PC-3 (cell line): ENCODE measurements at regions not wholly inside any gene's neighbourhood (a gene's known extent, or its start where the extent isn't known, plus 50 kb on each side); places are given as distances from the start of the nearest gene placed in this dataset.

Source experiments
- ATAC-seq: fragments of 200-7000 bp; cut with Tn5 transposase; 2 replicates; pipeline ENCODE4 v1.9.1; 2020; ENCODE audit warnings: mild to moderate bottlenecking, moderate library complexity
- BruUV-seq: library from RNA; stranded (reverse); fragments of 400-500 nt; replicated peaks from 2 replicates; lab custom pipeline; 2021; lab: Mats Ljungman, UMichigan
- CTCF ChIA-PET: fragments of 300-600 bp; sonication (Branson Sonifier 250); formaldehyde crosslinking; loops from one replicate; lab custom pipeline; 2022; ENCODE audit warnings: antibody characterized with exemption; lab: Charles Lee
- POLR2A ChIA-PET: fragments of 300-600 bp; sonication (Branson Sonifier 250); formaldehyde crosslinking; loops from one replicate; lab custom pipeline; 2022; ENCODE audit warnings: antibody characterized with exemption; ENCODE audit not compliant: unreplicated experiment; lab: Charles Lee
- DNase-seq: peaks from one replicate; pipeline ENCODE4 v3.0.0-alpha.2; 2015
- H2AFZ ChIP-seq: fragments of 300-600 bp; sonication (generic); 2 replicates; pipeline ENCODE4 v1.6.0; 2016; ENCODE audit warnings: antibody characterized with exemption, low read length
- H3F3A ChIP-seq: fragments of 300-600 bp; sonication (generic); one replicate; pipeline ENCODE4 v1.6.0; 2017; ENCODE audit warnings: antibody characterized with exemption, low read length, control low read depth, mild to moderate bottlenecking; ENCODE audit not compliant: unreplicated experiment
- H3K27ac ChIP-seq: fragments of 300-600 bp; sonication (generic); 2 replicates; pipeline ENCODE4 v1.5.1; 2016; ENCODE audit warnings: mild to moderate bottlenecking, low read length
- H3K27me3 ChIP-seq: fragments of 300-600 bp; sonication (generic); 2 replicates; pipeline ENCODE4 v1.6.1; 2016; ENCODE audit warnings: low read length, mixed read lengths
- H3K36me3 ChIP-seq: fragments of 300-600 bp; sonication (generic); 2 replicates; pipeline ENCODE4 v1.6.1; 2016; ENCODE audit warnings: low read depth, mixed run types, low read length, mixed read lengths
- H3K4me1 ChIP-seq: fragments of 300-600 bp; sonication (generic); 2 replicates; pipeline ENCODE4 v1.5.1; 2016; ENCODE audit warnings: low read length; ENCODE audit not compliant: insufficient read depth
- H3K4me2 ChIP-seq: fragments of 300-600 bp; sonication (generic); 2 replicates; pipeline ENCODE4 v1.6.0; 2016; ENCODE audit warnings: low read length
- H3K4me3 ChIP-seq: fragments of 300-600 bp; sonication (generic); 2 replicates; pipeline ENCODE4 v1.5.1; 2016; ENCODE audit warnings: mild to moderate bottlenecking, low read length, mixed read lengths
- H3K79me2 ChIP-seq: fragments of 300-600 bp; sonication (generic); 2 replicates; pipeline ENCODE4 v1.6.1; 2017; ENCODE audit warnings: low read length, mixed read lengths
- H3K9ac ChIP-seq: fragments of 300-600 bp; sonication (generic); 2 replicates; pipeline ENCODE4 v1.6.0; 2016; ENCODE audit warnings: mild to moderate bottlenecking, low read length
- H3K9me2 ChIP-seq: fragments of 300-600 bp; sonication (generic); replicated peaks from 2 replicates; pipeline ENCODE4 v1.6.1; 2016; ENCODE audit warnings: mixed run types, low read length, mixed read lengths
- H3K9me3 ChIP-seq: fragments of 300-600 bp; sonication (generic); 2 replicates; pipeline ENCODE4 v1.6.1; 2016; ENCODE audit warnings: low read length, mixed read lengths
- H4K20me1 ChIP-seq: fragments of 300-600 bp; sonication (generic); 2 replicates; pipeline ENCODE4 v1.6.1; 2016; ENCODE audit warnings: low read length, mixed read lengths
- CTCF ChIP-seq: fragments of 300-600 bp; sonication (generic); conservative IDR thresholded peaks from 2 replicates; pipeline ENCODE4 v1.5.1; 2017; ENCODE audit warnings: antibody characterized with exemption, low read depth, mild to moderate bottlenecking, low read length
- EZH2 ChIP-seq: fragments of 300-600 bp; sonication (generic); IDR thresholded peaks from one replicate; pipeline ENCODE4 v1.6.1; 2017; ENCODE audit warnings: antibody characterized with exemption, mild to moderate bottlenecking, low read length; ENCODE audit not compliant: unreplicated experiment
- EZH2phosphoT487 ChIP-seq: fragments of 300-600 bp; sonication (generic); IDR thresholded peaks from 2 replicates; pipeline ENCODE4 v1.6.1; 2018; ENCODE audit warnings: mild to moderate bottlenecking, antibody characterized with exemption, low read length, borderline replicate concordance
- intact Hi-C: fragments of 100-400 bp; cut with micrococcal nuclease; formaldehyde crosslinking; loops from 2 replicates; pipeline ENCODE4 v1.9.0; 2023

- H2AFZ ChIP-seq, result no peak overlapping the region
- peaks cover 24% of the 10 kb centered on the region for H3K4me1 ChIP-seq
- no TSS peak for BruUV-seq
- no peak for TF ChIP-seq CTCF
- no peak for TF ChIP-seq EZH2phosphoT487
- TF ChIP-seq EZH2, result no peak
- H3K9me3 ChIP-seq, result no peaks in the 10 kb centered on the region
- no peak for DNase-seq
- CTCF ChIA-PET, result interaction anchor here (0.5 kb wide), 1 partner anchor 16 kb away, joined by 7 read pairs; no protein-coding TSS in a partner anchor
- H3F3A ChIP-seq, result peaks cover 3% of the 10 kb centered on the region
- H3K9ac ChIP-seq, result no peak overlapping the region
- POLR2A ChIA-PET, result no interaction called here
- H3K27ac ChIP-seq, result no peak overlapping the region
- no peaks in the 10 kb centered on the region for H3K9me2 ChIP-seq
- H3K4me2 ChIP-seq, result no peak overlapping the region
- no peaks in the 10 kb centered on the region for H3K79me2 ChIP-seq
- intact Hi-C loops, result no loop called here
- no peaks in the 10 kb centered on the region for H4K20me1 ChIP-seq
- ATAC-seq, result no peak
- no peak overlapping the region for H3K4me3 ChIP-seq
- no peaks in the 10 kb centered on the region for H3K36me3 ChIP-seq
- H3K27me3 ChIP-seq, result no peaks in the 10 kb centered on the region
Measured at GRCh38 chr11:32307471-32307870, 127.9 kb downstream of the WT1 start.

DNA sequence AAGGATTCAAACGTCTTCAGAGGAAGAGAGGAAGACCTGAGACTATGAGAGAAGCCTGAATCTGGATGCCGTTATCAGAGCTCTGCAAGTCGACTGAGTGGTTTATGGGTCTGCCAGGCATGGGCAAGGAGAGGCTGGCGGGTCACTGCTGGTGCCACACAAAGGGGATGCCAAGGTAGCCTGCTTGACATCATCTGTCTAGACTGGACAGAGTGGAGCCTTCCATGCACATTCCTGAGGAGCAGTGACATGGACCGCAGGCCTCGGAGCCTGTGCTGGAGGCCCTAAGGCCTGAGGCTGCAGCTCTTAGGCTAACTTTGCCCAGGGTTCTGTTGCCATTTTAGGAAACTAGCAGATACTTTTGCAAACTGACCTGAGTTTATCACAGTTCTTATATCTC is 127.4 kb downstream of the WT1 start:
- Histone ChIP-seq H3K27ac (no peak overlapping the region), H2AFZ (no peak overlapping the region), H3K27me3 (no peaks in the 10 kb centered on the region), H3K9ac (no peak overlapping the region), H3K79me2 (no peaks in the 10 kb centered on the region), H3K4me1 (peaks cover 28% of the 10 kb centered on the region), H3K9me2 (no peaks in the 10 kb centered on the region), H3K36me3 (no peaks in the 10 kb centered on the region), H3K4me3 (no peak overlapping the region), H3K9me3 (no peaks in the 10 kb centered on the region), H4K20me1 (no peaks in the 10 kb centered on the region), H3F3A (peaks cover 3% of the 10 kb centered on the region), H3K4me2 (no peak overlapping the region)
- DNase-seq (no peak), ATAC-seq (no peak)
- intact Hi-C loops, result no loop called here
- POLR2A ChIA-PET, result no interaction called here
- TF ChIP-seq EZH2, result no peak
- CTCF ChIA-PET, result interaction anchor here (0.5 kb wide), 1 partner anchor 16 kb away, joined by 7 read pairs; no protein-coding TSS in a partner anchor
- BruUV-seq, result no TSS peak

DNA sequence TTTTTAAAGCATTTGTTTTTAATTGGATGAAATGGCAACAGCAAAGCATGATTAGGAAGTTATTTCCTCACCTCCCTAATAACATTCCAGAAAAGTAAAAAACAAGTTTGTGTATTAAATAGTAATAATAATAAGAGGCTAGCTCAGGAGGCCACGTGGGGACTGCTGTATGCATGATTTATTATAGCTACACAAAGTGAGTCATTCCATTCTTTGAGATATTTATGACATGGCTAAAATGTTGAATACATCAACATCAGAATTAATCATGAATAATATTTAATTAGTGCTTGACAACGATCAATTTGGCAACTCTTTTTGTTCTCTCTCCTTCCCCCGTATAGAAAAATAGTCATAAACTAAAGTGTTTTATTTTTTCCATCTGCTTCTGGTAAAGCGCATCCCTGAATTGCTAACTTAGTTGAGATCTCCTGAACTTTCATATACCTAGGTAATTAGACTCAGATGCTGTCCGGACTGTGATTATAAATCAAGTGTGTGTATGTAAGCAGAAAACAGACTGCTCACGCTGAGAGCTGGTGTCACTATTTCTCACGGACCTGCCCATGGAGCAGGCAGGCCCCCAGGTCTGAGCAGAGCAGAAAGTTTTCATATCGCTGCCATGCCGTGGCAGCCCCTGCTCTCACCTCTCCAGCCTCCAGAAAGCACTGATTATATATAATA is 125.7 kb downstream of the WT1 start:
- no peak for ATAC-seq
- H3K9me2 ChIP-seq, result no peaks in the 10 kb centered on the region
- H3K4me3 ChIP-seq, result no peak overlapping the region
- H3K36me3 ChIP-seq, result no peaks in the 10 kb centered on the region
- H3K4me1 ChIP-seq, result peaks cover 34% of the 10 kb centered on the region
- H3K27me3 ChIP-seq, result no peaks in the 10 kb centered on the region
- no peaks in the 10 kb centered on the region for H3K9me3 ChIP-seq
- H3F3A ChIP-seq, result peaks cover 3% of the 10 kb centered on the region
- TF ChIP-seq EZH2 (no peak), EZH2phosphoT487 (no peak), CTCF (no peak)
- CTCF ChIA-PET, result no interaction called here
- no peak overlapping the region for H2AFZ ChIP-seq
- BruUV-seq, result no TSS peak
- H3K9ac ChIP-seq, result no peak overlapping the region
- H3K27ac ChIP-seq, result no peak overlapping the region
- intact Hi-C loops, result no loop called here
- POLR2A ChIA-PET, result interaction anchor here (0.6 kb wide), 1 partner anchor 129 kb away, joined by 6 read pairs; no protein-coding TSS in a partner anchor
- H3K4me2 ChIP-seq, result no peak overlapping the region
- no peaks in the 10 kb centered on the region for H3K79me2 ChIP-seq
- DNase-seq, result peak; percentile 35
- no peaks in the 10 kb centered on the region for H4K20me1 ChIP-seq
